GM08714 (cell line): ENCODE measurements at regions not wholly inside any gene's neighbourhood (a gene's known extent, or its start where the extent isn't known, plus 50 kb on each side); places are given as distances from the start of the nearest gene placed in this dataset.

Experiments used
- H3K4me3 ChIP-seq: fragments of 200-500 bp; sonication (Bioruptor generic); 2 replicates; pipeline ENCODE4 v1.5.1; 2014; ENCODE audit warnings: mild to moderate bottlenecking, low read length, inconsistent platforms
- ZNF274 ChIP-seq: IDR thresholded peaks from 2 replicates; pipeline ENCODE4 v1.6.1; 2012; ENCODE audit warnings: mild to moderate bottlenecking, low read depth, low read length

DNA sequence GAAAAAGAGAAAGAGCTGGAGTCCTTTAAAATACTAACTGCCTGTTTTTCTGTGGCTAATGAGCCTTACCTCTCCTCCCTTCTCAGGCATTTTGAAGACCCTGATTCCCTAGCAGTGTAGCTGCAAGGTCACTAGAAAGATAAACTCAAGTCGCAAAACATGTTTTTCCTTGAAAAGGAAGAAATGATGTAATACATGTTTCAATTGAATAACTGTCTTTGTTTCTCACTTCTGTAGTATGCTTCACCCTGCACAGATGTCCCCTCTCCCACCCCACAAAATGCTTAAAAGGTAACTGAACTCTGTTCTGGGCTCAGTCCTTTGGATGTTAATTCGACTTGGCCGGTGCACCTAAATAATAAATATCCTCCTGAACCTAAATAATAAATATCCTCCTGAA lies 1350.3 kb downstream of the TMEM121 start:
- no peak overlapping the region for H3K4me3 ChIP-seq
- TF ChIP-seq ZNF274, result no peak

DNA sequence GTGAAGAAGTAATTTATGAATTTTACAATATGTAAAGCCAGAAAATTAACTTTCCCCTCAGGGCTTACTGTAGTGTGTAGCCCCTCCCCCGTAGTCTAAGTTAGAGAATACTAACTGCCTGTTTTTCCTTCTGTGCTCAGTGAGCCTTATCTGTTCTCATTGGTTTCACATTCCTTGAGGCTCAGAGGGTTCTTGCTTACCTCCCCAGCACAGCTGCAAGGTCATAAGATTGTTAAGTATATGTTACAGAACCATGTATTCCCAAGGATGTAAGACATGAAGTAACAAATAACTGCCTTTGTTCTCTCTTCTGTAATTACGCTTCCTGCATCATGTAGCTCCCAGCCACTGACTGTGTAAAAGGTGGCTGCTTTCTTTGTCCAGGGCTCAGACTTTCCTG lies 1351.1 kb downstream of the TMEM121 start:
- TF ChIP-seq ZNF274, result no peak
- H3K4me3 ChIP-seq, result no peak overlapping the region

DNA sequence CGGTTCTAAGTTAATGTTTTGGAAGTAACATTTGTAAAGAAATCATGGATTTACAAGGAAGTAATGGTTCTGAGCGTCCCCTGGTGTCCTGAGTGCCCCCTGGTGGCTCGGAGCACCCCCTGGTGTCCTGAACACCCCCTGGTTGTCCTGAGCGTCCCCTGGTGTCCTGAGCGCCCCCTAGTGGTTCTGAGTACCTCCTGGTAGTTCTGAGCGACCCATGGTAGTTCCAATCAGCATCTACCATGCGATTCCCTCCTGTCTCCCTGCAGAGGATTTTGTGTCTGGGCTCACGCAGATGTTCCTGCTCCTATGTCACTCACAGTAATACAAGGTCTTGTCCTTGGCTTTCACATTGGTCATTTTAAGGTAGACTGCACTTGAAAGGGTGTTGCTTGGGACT lies 1352.9 kb downstream of the TMEM121 start:
- no peak overlapping the region for H3K4me3 ChIP-seq
- no peak for TF ChIP-seq ZNF274

DNA sequence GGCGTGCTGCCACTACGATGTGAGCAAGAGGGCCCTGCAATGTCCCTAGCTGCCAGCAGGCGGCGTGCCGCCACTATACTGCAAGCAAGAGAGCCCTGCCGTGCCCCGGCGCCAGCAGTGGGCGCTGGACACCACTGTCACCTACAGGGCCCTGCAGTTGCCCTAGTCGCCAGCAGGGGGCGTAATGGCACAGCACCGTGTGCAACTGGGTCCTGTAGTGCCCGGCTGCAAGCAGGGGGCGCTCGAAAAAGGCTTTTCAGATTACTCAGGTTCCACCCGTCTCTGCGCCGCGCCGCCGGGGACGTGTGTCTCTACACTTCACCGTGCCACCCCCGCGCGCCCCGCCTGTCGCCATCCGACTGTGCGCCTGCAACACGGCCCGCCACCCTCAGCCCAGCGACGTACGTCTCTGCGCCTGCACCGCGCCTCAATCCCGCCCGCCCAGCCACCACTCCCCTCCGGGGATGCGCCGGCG lies 1356.9 kb downstream of the TMEM121 start:
- H3K4me3 ChIP-seq, result peak overlapping the region; percentile 80; the same call in 1 of the 2 replicates
- no peak for TF ChIP-seq ZNF274
